ENCODE measurements at regions not wholly inside any gene's neighbourhood (a gene's known extent, or its start where the extent isn't known, plus 50 kb on each side); places are given as distances from the start of the nearest gene placed in this dataset.

- Histone ChIP-seq H3K4me3 (ENCODE audit: low read depth, low read length) (no peak overlapping the region), H3K27ac (ENCODE audit: low read depth, low read length) (no peak overlapping the region), H3K4me1 (ENCODE audit: control insufficient read depth, insufficient read depth, low read length, unreplicated experiment) (no peaks in the 10 kb centered on the region), H2AFZ (ENCODE audit: low read length, unreplicated experiment) (no peak overlapping the region), H3K79me2 (ENCODE audit: control insufficient read depth, insufficient read depth, low read length, unreplicated experiment) (no peaks in the 10 kb centered on the region), H3K36me3 (ENCODE audit: insufficient read depth, low read length) (no peaks in the 10 kb centered on the region), H3K27me3 (ENCODE audit: insufficient read depth, low read length) (no peaks in the 10 kb centered on the region)
Observed at GRCh38 chr2:183606718-183607085, 482.5 kb downstream of the NUP35 start.

DNA sequence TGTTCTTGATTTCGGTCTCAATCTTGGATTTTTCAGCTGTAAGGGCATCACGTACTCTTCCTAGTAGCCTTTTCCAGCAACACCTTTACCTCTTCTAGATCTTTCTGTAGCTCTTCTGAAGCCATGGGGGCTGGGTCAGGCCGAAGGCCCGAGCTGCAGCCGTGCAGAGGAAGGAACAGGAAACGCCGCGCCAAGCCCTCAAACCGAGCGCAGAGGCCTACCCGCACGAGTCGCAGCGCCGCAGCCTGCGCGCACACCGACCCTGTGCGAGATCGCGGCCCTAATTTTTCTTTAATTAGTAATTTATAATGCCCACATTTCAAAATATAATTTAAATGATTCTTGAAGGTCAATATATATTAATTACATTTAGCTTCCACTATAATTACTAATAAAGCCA is 483.8 kb downstream of the NUP35 start:
- H3K4me3 ChIP-seq (ENCODE audit: low read depth, low read length), result no peak overlapping the region
- H3K36me3 ChIP-seq (ENCODE audit: insufficient read depth, low read length), result no peaks in the 10 kb centered on the region
- H3K27me3 ChIP-seq (ENCODE audit: insufficient read depth, low read length), result no peaks in the 10 kb centered on the region
- no peaks in the 10 kb centered on the region for H3K79me2 ChIP-seq (ENCODE audit: control insufficient read depth, insufficient read depth, low read length, unreplicated experiment)
- H2AFZ ChIP-seq (ENCODE audit: low read length, unreplicated experiment), result no peak overlapping the region
- H3K4me1 ChIP-seq (ENCODE audit: control insufficient read depth, insufficient read depth, low read length, unreplicated experiment), result no peaks in the 10 kb centered on the region
- no peak overlapping the region for H3K27ac ChIP-seq (ENCODE audit: low read depth, low read length)

DNA sequence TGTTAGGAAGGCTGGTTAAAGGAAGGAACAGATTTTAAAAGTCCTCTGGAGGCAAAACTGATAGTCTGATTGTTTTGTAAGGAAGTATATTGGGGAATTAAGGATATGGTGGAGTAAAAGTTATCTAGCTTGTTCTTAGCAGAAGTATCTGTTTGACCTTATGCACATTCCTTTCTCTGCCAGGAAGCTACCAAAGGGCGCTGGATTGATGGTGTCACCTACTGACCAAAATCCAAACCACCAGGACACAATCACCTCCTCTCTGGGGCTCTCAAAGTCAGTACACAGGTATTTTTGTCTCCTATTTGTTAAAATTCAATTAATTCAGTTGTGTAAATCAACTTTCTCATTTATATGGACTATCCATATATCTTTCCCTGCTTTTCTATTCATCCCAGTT is 484.5 kb downstream of the NUP35 start:
- no peaks in the 10 kb centered on the region for H3K79me2 ChIP-seq (ENCODE audit: control insufficient read depth, insufficient read depth, low read length, unreplicated experiment)
- H3K4me1 ChIP-seq (ENCODE audit: control insufficient read depth, insufficient read depth, low read length, unreplicated experiment), result no peaks in the 10 kb centered on the region
- H3K27me3 ChIP-seq (ENCODE audit: insufficient read depth, low read length), result no peaks in the 10 kb centered on the region
- no peak overlapping the region for H2AFZ ChIP-seq (ENCODE audit: low read length, unreplicated experiment)
- H3K4me3 ChIP-seq (ENCODE audit: low read depth, low read length), result no peak overlapping the region
- no peaks in the 10 kb centered on the region for H3K36me3 ChIP-seq (ENCODE audit: insufficient read depth, low read length)
- H3K27ac ChIP-seq (ENCODE audit: low read depth, low read length), result no peak overlapping the region

GRCh38 chr2:183610724-183611123 is 486.5 kb downstream of the NUP35 start:
- Histone ChIP-seq H3K27me3 (ENCODE audit: insufficient read depth, low read length) (no peaks in the 10 kb centered on the region), H3K27ac (ENCODE audit: low read depth, low read length) (no peak overlapping the region), H3K79me2 (ENCODE audit: control insufficient read depth, insufficient read depth, low read length, unreplicated experiment) (no peaks in the 10 kb centered on the region), H3K4me3 (ENCODE audit: low read depth, low read length) (no peak overlapping the region), H2AFZ (ENCODE audit: low read length, unreplicated experiment) (no peak overlapping the region), H3K36me3 (ENCODE audit: insufficient read depth, low read length) (no peaks in the 10 kb centered on the region), H3K4me1 (ENCODE audit: control insufficient read depth, insufficient read depth, low read length, unreplicated experiment) (no peaks in the 10 kb centered on the region)

DNA sequence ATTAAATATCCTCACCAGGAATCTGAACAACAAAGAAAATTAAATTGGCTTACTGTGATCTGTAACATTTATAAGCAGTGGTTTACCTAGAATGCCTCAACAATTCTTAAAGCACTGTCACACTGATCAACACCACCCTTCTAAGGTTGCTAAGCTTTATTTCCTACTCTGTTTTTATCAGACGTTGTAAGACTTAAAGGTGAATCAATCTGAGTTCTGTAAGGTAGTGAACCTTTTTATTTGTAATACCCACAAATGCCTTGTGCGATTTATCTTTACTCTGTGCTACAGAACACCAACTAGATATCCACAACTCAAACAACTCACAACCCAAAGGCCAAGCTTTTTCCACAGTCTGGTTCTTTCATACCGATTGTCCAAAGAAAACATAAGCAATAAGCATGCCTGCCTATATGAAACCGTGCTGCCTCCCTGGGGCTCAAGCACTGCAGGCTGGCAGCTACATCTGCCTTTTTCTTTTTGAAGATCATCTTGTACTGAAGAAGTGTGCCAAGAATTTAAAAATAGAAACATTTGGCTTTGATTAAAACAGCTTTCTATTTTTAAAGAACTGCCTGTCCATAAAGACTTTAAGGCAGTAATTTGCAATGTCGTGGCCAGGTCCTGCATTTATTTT is 490.7 kb downstream of the NUP35 start:
- no peaks in the 10 kb centered on the region for H3K4me1 ChIP-seq (ENCODE audit: control insufficient read depth, insufficient read depth, low read length, unreplicated experiment)
- H2AFZ ChIP-seq (ENCODE audit: low read length, unreplicated experiment), result no peak overlapping the region
- no peaks in the 10 kb centered on the region for H3K27me3 ChIP-seq (ENCODE audit: insufficient read depth, low read length)
- no peaks in the 10 kb centered on the region for H3K79me2 ChIP-seq (ENCODE audit: control insufficient read depth, insufficient read depth, low read length, unreplicated experiment)
- no peaks in the 10 kb centered on the region for H3K36me3 ChIP-seq (ENCODE audit: insufficient read depth, low read length)
- no peak overlapping the region for H3K27ac ChIP-seq (ENCODE audit: low read depth, low read length)
- no peak overlapping the region for H3K4me3 ChIP-seq (ENCODE audit: low read depth, low read length)

GRCh38 chr2:183623227-183623626 is 499.0 kb downstream of the NUP35 start:
- Histone ChIP-seq H3K27me3 (ENCODE audit: insufficient read depth, low read length) (no peaks in the 10 kb centered on the region), H3K4me3 (ENCODE audit: low read depth, low read length) (no peak overlapping the region), H2AFZ (ENCODE audit: low read length, unreplicated experiment) (no peak overlapping the region), H3K4me1 (ENCODE audit: control insufficient read depth, insufficient read depth, low read length, unreplicated experiment) (no peaks in the 10 kb centered on the region), H3K27ac (ENCODE audit: low read depth, low read length) (no peak overlapping the region), H3K79me2 (ENCODE audit: control insufficient read depth, insufficient read depth, low read length, unreplicated experiment) (no peaks in the 10 kb centered on the region), H3K36me3 (ENCODE audit: insufficient read depth, low read length) (no peaks in the 10 kb centered on the region)

GRCh38 chr2:183630964-183631363 is 506.7 kb downstream of the NUP35 start:
- no peak overlapping the region for H2AFZ ChIP-seq (ENCODE audit: low read length, unreplicated experiment)
- no peaks in the 10 kb centered on the region for H3K4me1 ChIP-seq (ENCODE audit: control insufficient read depth, insufficient read depth, low read length, unreplicated experiment)
- no peaks in the 10 kb centered on the region for H3K27me3 ChIP-seq (ENCODE audit: insufficient read depth, low read length)
- H3K36me3 ChIP-seq (ENCODE audit: insufficient read depth, low read length), result no peaks in the 10 kb centered on the region
- H3K79me2 ChIP-seq (ENCODE audit: control insufficient read depth, insufficient read depth, low read length, unreplicated experiment), result no peaks in the 10 kb centered on the region
- no peak overlapping the region for H3K27ac ChIP-seq (ENCODE audit: low read depth, low read length)
- no peak overlapping the region for H3K4me3 ChIP-seq (ENCODE audit: low read depth, low read length)

DNA sequence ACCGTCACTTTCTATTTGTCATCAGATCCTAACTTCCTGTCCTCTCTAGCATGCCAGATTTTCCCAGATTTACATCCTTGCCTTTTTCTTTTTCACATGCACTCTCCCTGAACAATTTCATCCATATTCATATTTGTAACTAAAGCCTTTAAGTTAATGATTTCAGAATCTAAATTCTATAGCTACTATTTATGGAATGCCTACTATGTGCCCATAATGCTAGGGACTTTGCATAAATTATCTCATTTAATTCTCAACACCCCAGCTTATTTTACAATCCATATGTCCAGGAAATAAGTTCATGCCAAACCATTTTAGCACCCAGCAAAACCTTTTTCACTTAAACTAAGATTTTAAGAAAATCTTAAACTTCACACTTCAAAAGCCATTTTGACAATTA is 531.9 kb downstream of the NUP35 start:
- Histone ChIP-seq H3K27ac (ENCODE audit: low read depth, low read length) (no peak overlapping the region), H3K4me1 (ENCODE audit: control insufficient read depth, insufficient read depth, low read length, unreplicated experiment) (no peaks in the 10 kb centered on the region), H3K79me2 (ENCODE audit: control insufficient read depth, insufficient read depth, low read length, unreplicated experiment) (no peaks in the 10 kb centered on the region), H3K4me3 (ENCODE audit: low read depth, low read length) (no peak overlapping the region), H3K36me3 (ENCODE audit: insufficient read depth, low read length) (no peaks in the 10 kb centered on the region), H2AFZ (ENCODE audit: low read length, unreplicated experiment) (no peak overlapping the region), H3K27me3 (ENCODE audit: insufficient read depth, low read length) (no peaks in the 10 kb centered on the region)

DNA sequence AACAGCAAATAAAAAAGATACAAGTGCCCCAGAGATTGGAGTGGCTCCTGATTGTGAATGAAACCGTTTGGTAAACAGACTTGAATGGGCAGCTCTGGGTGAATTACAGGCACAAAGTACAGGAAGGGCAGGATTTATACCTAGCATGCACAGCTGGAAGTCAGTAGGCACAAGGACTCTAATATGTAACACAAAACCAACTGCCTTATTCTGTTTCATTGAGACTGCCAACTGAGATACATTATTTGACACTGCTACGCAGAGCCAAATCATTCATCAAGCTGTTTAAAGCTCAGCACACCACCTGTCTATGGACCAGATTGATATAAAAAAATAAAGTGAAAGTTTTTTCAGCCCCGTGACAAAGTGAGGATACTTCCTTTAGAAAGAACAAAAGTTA is 541.2 kb downstream of the NUP35 start:
- Histone ChIP-seq H3K4me3 (ENCODE audit: low read depth, low read length) (no peak overlapping the region), H3K27me3 (ENCODE audit: insufficient read depth, low read length) (no peaks in the 10 kb centered on the region), H3K36me3 (ENCODE audit: insufficient read depth, low read length) (no peaks in the 10 kb centered on the region), H2AFZ (ENCODE audit: low read length, unreplicated experiment) (no peak overlapping the region), H3K4me1 (ENCODE audit: control insufficient read depth, insufficient read depth, low read length, unreplicated experiment) (no peaks in the 10 kb centered on the region), H3K79me2 (ENCODE audit: control insufficient read depth, insufficient read depth, low read length, unreplicated experiment) (no peaks in the 10 kb centered on the region), H3K27ac (ENCODE audit: low read depth, low read length) (no peak overlapping the region)

GRCh38 chr2:183666031-183666430 is 541.8 kb downstream of the NUP35 start:
- H3K4me3 ChIP-seq (ENCODE audit: low read depth, low read length), result no peak overlapping the region
- no peaks in the 10 kb centered on the region for H3K79me2 ChIP-seq (ENCODE audit: control insufficient read depth, insufficient read depth, low read length, unreplicated experiment)
- no peaks in the 10 kb centered on the region for H3K36me3 ChIP-seq (ENCODE audit: insufficient read depth, low read length)
- no peak overlapping the region for H3K27ac ChIP-seq (ENCODE audit: low read depth, low read length)
- no peak overlapping the region for H2AFZ ChIP-seq (ENCODE audit: low read length, unreplicated experiment)
- no peaks in the 10 kb centered on the region for H3K27me3 ChIP-seq (ENCODE audit: insufficient read depth, low read length)
- no peaks in the 10 kb centered on the region for H3K4me1 ChIP-seq (ENCODE audit: control insufficient read depth, insufficient read depth, low read length, unreplicated experiment)

DNA sequence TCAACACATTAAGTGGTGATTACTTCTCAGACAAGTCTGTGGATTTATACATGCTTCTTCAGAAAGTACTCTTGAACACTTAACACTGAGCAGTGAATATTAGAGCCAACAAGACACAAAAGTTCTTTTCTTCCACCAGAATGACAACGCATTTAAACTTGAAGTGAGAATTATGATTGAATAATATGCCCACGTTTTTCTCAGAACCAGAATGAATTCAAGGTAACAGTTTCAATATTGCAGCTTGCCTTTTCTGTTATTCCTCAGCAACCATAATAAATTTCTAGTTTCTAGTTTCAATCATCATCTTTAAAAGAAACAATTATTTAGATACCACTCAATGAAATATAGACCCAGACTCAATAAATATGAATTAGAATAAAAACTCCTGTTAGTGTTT is 547.0 kb downstream of the NUP35 start:
- Histone ChIP-seq H3K27ac (ENCODE audit: low read depth, low read length) (no peak overlapping the region), H3K79me2 (ENCODE audit: control insufficient read depth, insufficient read depth, low read length, unreplicated experiment) (no peaks in the 10 kb centered on the region), H3K36me3 (ENCODE audit: insufficient read depth, low read length) (no peaks in the 10 kb centered on the region), H2AFZ (ENCODE audit: low read length, unreplicated experiment) (no peak overlapping the region), H3K27me3 (ENCODE audit: insufficient read depth, low read length) (no peaks in the 10 kb centered on the region), H3K4me3 (ENCODE audit: low read depth, low read length) (no peak overlapping the region), H3K4me1 (ENCODE audit: control insufficient read depth, insufficient read depth, low read length, unreplicated experiment) (no peaks in the 10 kb centered on the region)

Data from ACC112 (cell line).